ENCODE measurements at regions not wholly inside any gene's neighbourhood (a gene's known extent, or its start where the extent isn't known, plus 50 kb on each side); places are given as distances from the start of the nearest gene placed in this dataset.

DNA sequence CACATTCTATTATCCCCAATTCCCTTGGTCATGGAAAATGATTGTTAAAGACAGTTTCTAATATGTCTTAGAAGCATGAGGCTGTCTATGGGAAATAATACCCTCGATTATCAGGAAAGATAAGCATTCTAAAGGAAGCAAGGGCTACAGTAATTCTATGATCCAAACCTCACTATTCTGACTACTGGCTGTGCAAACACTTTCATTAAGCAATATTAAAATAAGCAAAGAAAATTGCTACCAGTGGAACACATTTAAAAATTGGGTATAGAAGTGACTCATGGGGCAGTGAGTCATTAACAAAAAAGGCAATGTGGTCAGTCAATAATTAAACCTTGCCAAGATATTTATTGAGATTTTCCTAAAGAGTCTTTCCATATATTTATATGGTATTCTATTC is 1415.2 kb upstream of the TENM4 start:
- TF ChIP-seq, protein P1, sequence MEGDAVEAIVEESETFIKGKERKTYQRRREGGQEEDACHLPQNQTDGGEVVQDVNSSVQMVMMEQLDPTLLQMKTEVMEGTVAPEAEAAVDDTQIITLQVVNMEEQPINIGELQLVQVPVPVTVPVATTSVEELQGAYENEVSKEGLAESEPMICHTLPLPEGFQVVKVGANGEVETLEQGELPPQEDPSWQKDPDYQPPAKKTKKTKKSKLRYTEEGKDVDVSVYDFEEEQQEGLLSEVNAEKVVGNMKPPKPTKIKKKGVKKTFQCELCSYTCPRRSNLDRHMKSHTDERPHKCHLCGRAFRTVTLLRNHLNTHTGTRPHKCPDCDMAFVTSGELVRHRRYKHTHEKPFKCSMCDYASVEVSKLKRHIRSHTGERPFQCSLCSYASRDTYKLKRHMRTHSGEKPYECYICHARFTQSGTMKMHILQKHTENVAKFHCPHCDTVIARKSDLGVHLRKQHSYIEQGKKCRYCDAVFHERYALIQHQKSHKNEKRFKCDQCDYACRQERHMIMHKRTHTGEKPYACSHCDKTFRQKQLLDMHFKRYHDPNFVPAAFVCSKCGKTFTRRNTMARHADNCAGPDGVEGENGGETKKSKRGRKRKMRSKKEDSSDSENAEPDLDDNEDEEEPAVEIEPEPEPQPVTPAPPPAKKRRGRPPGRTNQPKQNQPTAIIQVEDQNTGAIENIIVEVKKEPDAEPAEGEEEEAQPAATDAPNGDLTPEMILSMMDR (IDR thresholded peaks at IDR 0.05): no peak
- no peak for TF ChIP-seq POLR2A (IDR thresholded peaks at IDR 0.05)
